Cardiac fibroblast (primary cell): ENCODE measurements at regions not wholly inside any gene's neighbourhood (a gene's known extent, or its start where the extent isn't known, plus 50 kb on each side); places are given as distances from the start of the nearest gene placed in this dataset.

ENCODE experiments used
- DNase-seq, 2 donors: peaks; one replicate each; pipeline versions ENCODE4 v3.0.0 to v3.0.0-alpha.2; 2010; ENCODE audit warnings: low read depth in 2 of 2
- H3K4me3 ChIP-seq, 2 donors: replicated peaks in 1 of 2; 1 replicate in 1 of 2; 2 replicates in 1 of 2; pipeline ENCODE4 v1.5.1; 2011; ENCODE audit warnings: low read depth in 2 of 2, low read length in 2 of 2, mild to moderate bottlenecking in 2 of 2, moderate library complexity in 1 of 2
- CTCF ChIP-seq: IDR thresholded peaks from one replicate; pipeline ENCODE4 v1.5.1; 2011; ENCODE audit warnings: low read depth, mild to moderate bottlenecking, low read length, inconsistent platforms

GRCh38 chr2:181178130-181178529 is 197.7 kb downstream of the UBE2E3 start:
- TF ChIP-seq CTCF = no peak
- DNase-seq = no peak
- no peak overlapping the region for H3K4me3 ChIP-seq

GRCh38 chr2:181178823-181179412 is 198.5 kb downstream of the UBE2E3 start:
- no peak overlapping the region for H3K4me3 ChIP-seq
- peak in 1 of 2 donors; percentile 7 for DNase-seq
- TF ChIP-seq CTCF = peak; percentile 45

GRCh38 chr2:181183878-181184542 is 203.6 kb downstream of the UBE2E3 start:
- TF ChIP-seq CTCF = no peak
- no peak overlapping the region for H3K4me3 ChIP-seq
- DNase-seq = peak; percentile 17 to 47

DNA sequence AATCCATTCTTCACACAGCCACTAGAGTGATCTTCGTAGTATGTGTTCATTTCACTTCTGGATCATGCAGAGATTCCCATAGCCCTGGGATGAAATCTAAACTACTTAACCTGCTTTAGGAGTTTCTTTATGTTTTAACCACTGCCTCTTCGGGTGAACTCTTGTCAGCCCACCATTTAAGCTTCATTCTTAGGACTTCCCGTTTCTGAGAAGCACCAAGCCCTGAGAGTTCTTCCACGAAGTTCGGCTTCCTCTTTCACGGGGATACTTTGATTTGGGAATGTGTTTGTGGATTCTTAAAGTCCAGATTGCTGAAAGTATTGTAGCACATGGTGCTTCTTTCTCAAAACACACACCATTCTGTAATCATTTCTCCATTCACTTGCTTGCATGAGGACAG is 205.0 kb downstream of the UBE2E3 start:
- TF ChIP-seq CTCF = no peak
- no peak for DNase-seq

GRCh38 chr2:181185948-181186347 is 205.5 kb downstream of the UBE2E3 start:
- TF ChIP-seq CTCF = no peak

More for the DNA sequence above, 205.0 kb downstream of the UBE2E3 start:
- no peak overlapping the region for H3K4me3 ChIP-seq

DNA sequence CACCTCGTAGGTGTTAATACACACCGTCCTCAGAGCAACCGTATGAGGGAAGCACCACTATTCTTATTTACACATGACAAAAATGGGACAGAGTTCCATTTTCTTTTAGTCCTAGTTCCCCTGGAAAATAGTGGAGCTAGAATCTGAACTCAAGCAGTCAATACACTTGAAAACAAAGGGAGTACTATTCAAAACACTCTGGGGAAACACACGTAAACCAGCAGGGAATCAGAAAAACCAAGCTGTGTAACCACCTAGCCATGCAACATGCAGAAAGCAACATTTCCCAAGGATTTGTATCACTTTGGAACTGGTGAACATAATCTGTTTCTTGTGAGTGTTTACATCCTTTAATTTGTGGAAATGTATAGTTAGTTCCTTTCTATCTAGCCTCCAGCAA is 208.2 kb downstream of the UBE2E3 start:
- DNase-seq = no peak
- no peak for TF ChIP-seq CTCF
- H3K4me3 ChIP-seq = no peak overlapping the region

More at GRCh38 chr2:181185948-181186347, 205.5 kb downstream of the UBE2E3 start:
- peak in 1 of 2 donors; percentile 46 for DNase-seq
- H3K4me3 ChIP-seq = no peak overlapping the region
